Stimulated activated naive CD8-positive, alpha-beta T cell treated with anti-CD3 and anti-CD28 coated beads, Interleukin-15, amount 100 ng/mL, for 72 hours (primary cell): ENCODE measurements at regions not wholly inside any gene's neighbourhood (a gene's known extent, or its start where the extent isn't known, plus 50 kb on each side); places are given as distances from the start of the nearest gene placed in this dataset.
"Not testable (repeated sequence)": the region's sequence is repeated elsewhere in the genome, so short reads cannot be mapped to it uniquely, and the experiment has no call there.

Experiments
- ATAC-seq: fragments of 150-1000 bp; cut with Tn5 transposase; 2 replicates; pipeline ENCODE4 v1.10.0; 2021; ENCODE audit warnings: mild to moderate bottlenecking, moderate library complexity
- DNase-seq, 2 donors: peaks; one replicate each; pipeline ENCODE4 v3.0.0; 2021 to 2022
- H3K27ac Mint-ChIP-seq, 2 donors: one replicate each; pipeline ENCODE4 v1.8.0; 2022; ENCODE audit warnings: mild to moderate bottlenecking in 2 of 2, mixed read lengths in 2 of 2, moderate library complexity in 2 of 2
- H3K27me3 Mint-ChIP-seq: one replicate; pipeline ENCODE4 v1.8.0; 2022; ENCODE audit warnings: mixed read lengths
- H3K4me1 Mint-ChIP-seq: one replicate; pipeline ENCODE4 v1.8.0; 2022; ENCODE audit warnings: mild to moderate bottlenecking, mixed read lengths
- H3K4me3 Mint-ChIP-seq, 2 donors: one replicate each; pipeline ENCODE4 v1.8.0; 2022; ENCODE audit warnings: mild to moderate bottlenecking in 2 of 2, mixed read lengths in 2 of 2, moderate library complexity in 1 of 2
- H3K9me3 Mint-ChIP-seq, 2 donors: one replicate each; pipeline ENCODE4 v1.8.0; 2022; ENCODE audit warnings: mixed read lengths in 2 of 2

- DNase-seq: no peak
- Mint-ChIP-seq H3K27ac (no peak overlapping the region), H3K27me3 (peaks cover 21% of the 10 kb centered on the region), H3K9me3 (no peaks in the 10 kb centered on the region), H3K4me1 (no peaks in the 10 kb centered on the region), H3K4me3 (no peak overlapping the region)
- no peak for ATAC-seq
These were observed 106.8 kb upstream of the PDE10A start for GRCh38 chr6:165769884-165770283.

DNA sequence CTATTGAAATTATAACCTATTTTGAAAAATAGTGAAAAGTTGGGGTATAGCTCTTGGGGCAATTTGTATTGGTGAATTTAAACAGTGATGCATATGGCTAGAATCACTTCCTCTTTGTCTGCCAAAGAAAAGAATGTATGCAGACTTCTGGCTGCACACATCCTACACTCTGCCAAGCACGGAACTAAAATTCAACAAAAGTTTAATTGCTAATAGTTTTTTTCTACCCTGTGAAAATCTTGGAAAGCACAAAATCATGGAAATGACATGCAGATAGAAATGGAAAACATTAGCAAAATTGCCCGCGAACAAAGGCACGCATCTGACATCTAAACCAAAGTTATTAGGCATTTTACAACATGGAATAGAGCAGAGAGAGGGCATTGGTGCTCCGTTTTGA is 106.4 kb upstream of the PDE10A start:
- DNase-seq: no peak
- no peak overlapping the region for H3K27ac Mint-ChIP-seq
- H3K27me3 Mint-ChIP-seq: peaks cover 17% of the 10 kb centered on the region
- no peak overlapping the region for H3K4me3 Mint-ChIP-seq
- ATAC-seq: no peak
- no peaks in the 10 kb centered on the region for H3K4me1 Mint-ChIP-seq
- no peaks in the 10 kb centered on the region for H3K9me3 Mint-ChIP-seq

DNA sequence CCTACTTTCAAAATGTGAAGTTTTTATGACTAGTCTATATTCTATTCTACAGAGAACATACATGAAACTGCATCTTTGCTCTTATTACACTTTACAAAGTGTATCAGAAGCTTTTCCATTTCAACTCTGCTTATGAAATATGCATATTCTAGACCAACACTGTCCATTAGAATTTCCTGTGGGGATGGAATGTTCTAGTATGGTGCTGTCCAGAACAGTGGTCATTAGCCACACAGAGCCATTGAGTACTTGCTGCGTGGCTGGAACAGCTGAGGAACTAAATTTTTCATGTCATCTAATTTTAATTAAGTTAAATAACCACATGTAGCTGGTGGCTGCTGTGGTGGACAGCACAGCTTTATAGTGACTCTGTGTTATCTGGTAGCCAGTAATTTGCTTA is 105.9 kb upstream of the PDE10A start:
- H3K9me3 Mint-ChIP-seq: no peaks in the 10 kb centered on the region
- DNase-seq (no peak), ATAC-seq (no peak)
- no peaks in the 10 kb centered on the region for H3K4me1 Mint-ChIP-seq
- H3K27me3 Mint-ChIP-seq: peaks cover 17% of the 10 kb centered on the region
- H3K4me3 Mint-ChIP-seq: no peak overlapping the region
- H3K27ac Mint-ChIP-seq: no peak overlapping the region

- H3K4me1 Mint-ChIP-seq: no peaks in the 10 kb centered on the region
- peaks cover 17% of the 10 kb centered on the region for H3K27me3 Mint-ChIP-seq
- peak; percentile 18 for ATAC-seq
- no peak for DNase-seq
- no peak overlapping the region for H3K4me3 Mint-ChIP-seq
- no peaks in the 10 kb centered on the region for H3K9me3 Mint-ChIP-seq
- H3K27ac Mint-ChIP-seq: no peak overlapping the region
These were observed 104.2 kb upstream of the PDE10A start for GRCh38 chr6:165767228-165767627.

- no peak for ATAC-seq
- peaks cover 17% of the 10 kb centered on the region for H3K27me3 Mint-ChIP-seq
- no peak overlapping the region for H3K27ac Mint-ChIP-seq
- no peak for DNase-seq
- no peaks in the 10 kb centered on the region for H3K4me1 Mint-ChIP-seq
- no peaks in the 10 kb centered on the region for H3K9me3 Mint-ChIP-seq
- no peak overlapping the region for H3K4me3 Mint-ChIP-seq
These were observed 103.4 kb upstream of the PDE10A start for GRCh38 chr6:165766457-165766856.

- DNase-seq: no peak
- H3K4me1 Mint-ChIP-seq: no peaks in the 10 kb centered on the region
- no peak for ATAC-seq
These were observed 103.0 kb upstream of the PDE10A start for GRCh38 chr6:165766026-165766425.

GRCh38 chr6:165765256-165765655 is 102.2 kb upstream of the PDE10A start:
- not testable (repeated sequence) for H3K4me1 Mint-ChIP-seq

More at GRCh38 chr6:165766026-165766425, 103.0 kb upstream of the PDE10A start:
- Mint-ChIP-seq H3K4me3 (no peak overlapping the region), H3K27me3 (peaks cover 16% of the 10 kb centered on the region), H3K9me3 (no peaks in the 10 kb centered on the region), H3K27ac (no peak overlapping the region)

GRCh38 chr6:165762876-165763275 is 99.8 kb upstream of the PDE10A start:
- Mint-ChIP-seq H3K4me1 (no peaks in the 10 kb centered on the region), H3K4me3 (no peak overlapping the region), H3K9me3 (no peaks in the 10 kb centered on the region), H3K27ac (no peak overlapping the region), H3K27me3 (peaks cover 4% of the 10 kb centered on the region)
- DNase-seq: no peak
- no peak for ATAC-seq

More at GRCh38 chr6:165765256-165765655, 102.2 kb upstream of the PDE10A start:
- not testable (repeated sequence) for H3K4me3 Mint-ChIP-seq, ATAC-seq, H3K27me3 Mint-ChIP-seq, DNase-seq, H3K9me3 Mint-ChIP-seq, H3K27ac Mint-ChIP-seq

DNA sequence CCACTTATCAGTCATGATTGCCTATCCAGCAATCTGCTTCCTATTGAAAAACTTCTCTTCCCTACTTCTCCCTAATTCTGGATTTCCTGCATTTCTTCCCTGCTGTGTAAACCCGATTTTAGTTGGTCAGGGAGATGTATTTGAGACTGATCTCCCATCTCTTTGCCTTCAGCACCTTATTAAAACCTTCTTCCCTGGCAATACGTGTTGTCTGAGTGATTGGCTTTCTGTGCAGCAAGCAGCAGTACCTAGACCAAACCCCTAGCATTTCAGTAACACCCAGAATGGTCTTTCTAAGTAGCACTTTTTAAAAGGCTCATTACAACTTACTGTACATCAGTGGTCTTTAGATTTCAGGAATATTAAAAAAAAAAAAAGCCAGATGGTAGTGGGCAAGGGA is 99.1 kb upstream of the PDE10A start:
- no peak overlapping the region for H3K27ac Mint-ChIP-seq
- H3K9me3 Mint-ChIP-seq: no peaks in the 10 kb centered on the region
- H3K27me3 Mint-ChIP-seq: no peaks in the 10 kb centered on the region
- H3K4me1 Mint-ChIP-seq: no peaks in the 10 kb centered on the region
- ATAC-seq: no peak
- no peak overlapping the region for H3K4me3 Mint-ChIP-seq
- no peak for DNase-seq

DNA sequence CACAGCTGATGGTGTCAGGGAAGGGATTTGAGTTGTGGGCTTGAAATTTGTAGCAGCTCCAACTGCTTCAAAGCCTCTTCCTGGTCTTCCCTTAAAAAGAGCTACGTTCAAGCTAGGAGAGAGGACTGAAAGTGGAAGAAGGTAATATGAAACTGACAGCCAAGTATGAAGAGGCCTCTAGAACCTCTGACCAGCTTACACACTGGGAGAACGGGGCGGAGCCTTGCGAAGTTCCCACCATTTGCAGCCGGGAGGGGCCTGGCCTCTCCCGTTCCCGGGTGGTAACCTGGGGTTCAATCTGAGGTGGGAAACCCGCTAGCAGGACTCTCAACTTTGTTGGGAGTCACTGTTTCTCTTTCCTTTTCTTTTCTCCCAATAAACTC is 97.8 kb upstream of the PDE10A start:
- ATAC-seq (no peak), DNase-seq (no peak)
- peaks cover under 1% of the 10 kb centered on the region for H3K27me3 Mint-ChIP-seq
- no peaks in the 10 kb centered on the region for H3K4me1 Mint-ChIP-seq
- no peak overlapping the region for H3K27ac Mint-ChIP-seq
- no peak overlapping the region for H3K4me3 Mint-ChIP-seq
- H3K9me3 Mint-ChIP-seq: no peaks in the 10 kb centered on the region

GRCh38 chr6:165760126-165760802 is 97.2 kb upstream of the PDE10A start:
- Mint-ChIP-seq H3K27ac (no peak overlapping the region), H3K4me1 (no peaks in the 10 kb centered on the region), H3K27me3 (peaks cover 6% of the 10 kb centered on the region), H3K9me3 (no peaks in the 10 kb centered on the region), H3K4me3 (no peak overlapping the region)
- ATAC-seq (no peak), DNase-seq (no peak)

DNA sequence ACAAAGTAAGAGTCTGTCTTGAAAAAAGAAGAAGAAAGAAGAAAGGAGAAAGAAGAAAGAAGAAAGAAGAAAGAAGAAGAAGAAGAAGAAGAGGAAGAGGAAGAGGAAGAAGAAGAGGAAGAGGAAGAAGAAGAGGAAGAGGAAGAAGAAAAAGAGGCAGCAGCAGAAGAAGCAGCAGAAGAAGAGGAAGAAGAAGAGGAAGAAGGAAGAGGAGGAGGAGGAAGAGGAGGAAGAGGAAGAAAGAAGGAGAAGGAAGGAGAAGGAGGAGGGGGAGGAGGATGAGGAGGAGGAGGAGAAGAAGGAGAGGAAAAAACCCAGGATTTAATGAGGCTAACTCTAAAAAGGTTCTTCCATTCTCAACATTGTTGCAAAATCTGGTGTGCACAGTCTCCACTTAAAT is 95.4 kb upstream of the PDE10A start:
- no peak for DNase-seq
- H3K27ac Mint-ChIP-seq: no peak overlapping the region
- no peaks in the 10 kb centered on the region for H3K9me3 Mint-ChIP-seq
- peaks cover 8% of the 10 kb centered on the region for H3K27me3 Mint-ChIP-seq
- no peaks in the 10 kb centered on the region for H3K4me1 Mint-ChIP-seq
- no peak for ATAC-seq
- H3K4me3 Mint-ChIP-seq: no peak overlapping the region

DNA sequence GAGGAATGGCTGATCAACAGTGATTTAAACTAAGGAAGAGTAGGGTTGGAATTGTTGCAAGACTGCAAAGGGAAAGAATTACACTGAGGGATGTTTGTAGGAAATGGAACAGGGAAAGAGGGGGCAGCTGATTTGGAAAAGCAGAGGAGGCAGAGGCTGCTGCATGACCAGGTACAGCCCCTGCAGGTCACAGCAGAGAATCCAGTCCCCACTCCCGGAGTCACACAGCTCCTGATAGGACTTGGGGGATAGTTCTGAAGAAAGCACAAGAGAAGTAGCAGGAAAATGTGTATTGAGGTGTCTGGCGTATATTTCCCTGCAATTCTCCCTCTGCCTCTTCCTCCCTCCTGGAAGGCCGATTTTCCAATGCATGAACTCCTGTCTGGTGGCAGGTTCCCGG is 92.5 kb upstream of the PDE10A start:
- H3K27me3 Mint-ChIP-seq: peaks cover 12% of the 10 kb centered on the region
- no peak overlapping the region for H3K4me3 Mint-ChIP-seq
- H3K9me3 Mint-ChIP-seq: peaks cover 0 to 4% of the 10 kb centered on the region in 2 donors
- DNase-seq (no peak), ATAC-seq (no peak)
- H3K4me1 Mint-ChIP-seq: no peaks in the 10 kb centered on the region
- H3K27ac Mint-ChIP-seq: no peak overlapping the region

DNA sequence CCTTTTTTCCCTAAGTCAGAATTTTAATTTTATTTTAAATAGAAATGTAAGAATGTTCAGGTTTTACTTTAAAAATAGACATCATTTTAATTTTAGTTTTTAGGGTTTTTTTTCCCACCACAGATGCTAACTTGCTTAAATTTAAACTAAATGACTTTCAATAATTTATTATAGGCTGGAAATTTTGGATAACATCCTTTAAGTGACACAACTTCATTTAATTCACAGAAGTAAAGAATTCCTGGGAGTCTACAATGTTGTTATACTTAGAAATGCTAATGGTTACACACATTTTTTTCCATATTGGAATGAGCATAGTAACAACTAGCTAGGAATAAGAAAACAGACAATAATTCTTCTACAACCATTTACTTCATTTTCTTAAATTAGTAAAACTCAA is 90.5 kb upstream of the PDE10A start:
- peaks cover 7 to 22% of the 10 kb centered on the region in 2 donors for H3K9me3 Mint-ChIP-seq
- no peak overlapping the region for H3K27ac Mint-ChIP-seq
- H3K27me3 Mint-ChIP-seq: peaks cover 20% of the 10 kb centered on the region
- H3K4me3 Mint-ChIP-seq: no peak overlapping the region
- DNase-seq (no peak), ATAC-seq (no peak)
- H3K4me1 Mint-ChIP-seq: no peaks in the 10 kb centered on the region

- Mint-ChIP-seq H3K27me3 (peaks cover 20% of the 10 kb centered on the region), H3K27ac (no peak overlapping the region), H3K4me3 (no peak overlapping the region), H3K9me3 (peaks cover 7 to 22% of the 10 kb centered on the region in 2 donors), H3K4me1 (no peaks in the 10 kb centered on the region)
- DNase-seq: no peak
- ATAC-seq: no peak
These were observed 89.4 kb upstream of the PDE10A start for GRCh38 chr6:165752451-165752850.

DNA sequence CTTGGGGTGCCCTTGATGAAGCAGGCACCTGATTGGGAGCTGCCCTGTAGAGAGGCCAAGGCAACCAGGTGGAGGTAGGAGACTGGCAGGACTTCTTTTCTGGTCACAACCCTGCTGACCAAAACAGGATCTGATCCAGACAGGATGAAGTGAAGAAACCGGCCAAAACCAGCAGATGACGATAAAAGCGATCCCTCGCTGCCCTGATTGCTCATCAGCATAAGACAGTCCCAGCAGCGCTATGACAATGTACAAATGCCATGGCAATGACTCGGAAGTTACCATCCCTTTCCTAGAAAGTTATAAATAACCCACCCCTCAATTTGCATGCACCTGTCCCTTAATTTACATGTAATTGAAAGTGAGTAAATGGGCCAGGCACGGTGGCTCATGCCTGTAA is 88.4 kb upstream of the PDE10A start:
- H3K9me3 Mint-ChIP-seq: peaks cover 7 to 22% of the 10 kb centered on the region in 2 donors
- H3K27ac Mint-ChIP-seq: no peak overlapping the region
- ATAC-seq: no peak
- DNase-seq: no peak
- no peak overlapping the region for H3K4me3 Mint-ChIP-seq
- no peaks in the 10 kb centered on the region for H3K4me1 Mint-ChIP-seq
- peaks cover 20% of the 10 kb centered on the region for H3K27me3 Mint-ChIP-seq

- DNase-seq: no peak
- Mint-ChIP-seq H3K4me1 (no peaks in the 10 kb centered on the region), H3K4me3 (no peak overlapping the region), H3K27ac (no peak overlapping the region), H3K9me3 (peaks cover 7 to 22% of the 10 kb centered on the region in 2 donors), H3K27me3 (peaks cover 12% of the 10 kb centered on the region)
- ATAC-seq: no peak
These were observed 86.1 kb upstream of the PDE10A start for GRCh38 chr6:165749163-165749562.
